ENCODE measurements at regions not wholly inside any gene's neighbourhood (a gene's known extent, or its start where the extent isn't known, plus 50 kb on each side); places are given as distances from the start of the nearest gene placed in this dataset.
"Not testable (repeated sequence)": the region's sequence is repeated elsewhere in the genome, so short reads cannot be mapped to it uniquely, and the experiment has no call there.

DNA sequence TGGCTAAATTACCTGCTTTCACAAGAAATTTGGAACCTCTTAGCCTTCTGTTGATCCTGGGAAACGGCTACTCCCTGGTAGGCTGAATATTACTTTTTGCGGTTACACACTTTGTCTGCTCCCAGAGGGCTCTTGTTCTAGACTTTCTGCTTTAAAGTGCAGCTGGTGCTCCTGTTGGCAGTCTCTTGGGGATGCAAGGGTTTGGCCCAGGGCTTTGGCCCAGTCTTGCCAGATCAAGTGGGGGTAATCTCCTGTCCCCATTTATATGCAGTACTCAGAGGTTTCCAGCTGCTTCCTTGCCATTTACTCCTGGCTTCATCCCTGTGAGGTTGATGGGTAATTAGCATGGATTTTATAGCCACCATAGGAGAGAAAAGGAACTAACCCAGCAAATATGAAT is 558.2 kb upstream of the MIS18BP1 start:
- H3K27me3 ChIP-seq (ENCODE audit: low read length): no peaks in the 10 kb centered on the region
- H4K20me1 ChIP-seq (ENCODE audit: insufficient read depth, low read depth, low read length): no peaks in the 10 kb centered on the region
- no peaks in the 10 kb centered on the region for H3K36me3 ChIP-seq (ENCODE audit: insufficient read depth, low read length)
- no peaks in the 10 kb centered on the region for H3K79me2 ChIP-seq (ENCODE audit: low read length)
- H3K9me3 ChIP-seq (ENCODE audit: low read length): peaks cover 41% of the 10 kb centered on the region
- H2AFZ ChIP-seq (ENCODE audit: low read length): no peak overlapping the region
- no peak overlapping the region for H3K27ac ChIP-seq (ENCODE audit: low read length)
- no peaks in the 10 kb centered on the region for H3K4me1 ChIP-seq (ENCODE audit: low read length)
- no peak for DNase-seq
- no peak overlapping the region for H3K4me2 ChIP-seq (ENCODE audit: low read depth, low read length, poor library complexity, severe bottlenecking)
- H3K9ac ChIP-seq (ENCODE audit: low read length): no peak overlapping the region
- H3K4me3 ChIP-seq (ENCODE audit: low read length): no peak overlapping the region
- H3K9me2 ChIP-seq (replicated peaks; ENCODE audit: insufficient read depth, low read length): no peaks in the 10 kb centered on the region

GRCh38 chr14:45810152-45810872 is 557.3 kb upstream of the MIS18BP1 start:
- no peaks in the 10 kb centered on the region for H3K79me2 ChIP-seq (ENCODE audit: low read length)
- no peaks in the 10 kb centered on the region for H3K4me1 ChIP-seq (ENCODE audit: low read length)
- H3K27me3 ChIP-seq (ENCODE audit: low read length): no peaks in the 10 kb centered on the region
- no peaks in the 10 kb centered on the region for H3K36me3 ChIP-seq (ENCODE audit: insufficient read depth, low read length)
- no peak overlapping the region for H2AFZ ChIP-seq (ENCODE audit: low read length)
- H3K9me2 ChIP-seq (replicated peaks; ENCODE audit: insufficient read depth, low read length): no peaks in the 10 kb centered on the region
- peaks cover 37% of the 10 kb centered on the region for H3K9me3 ChIP-seq (ENCODE audit: low read length)
- H3K4me3 ChIP-seq (ENCODE audit: low read length): no peak overlapping the region
- H3K9ac ChIP-seq (ENCODE audit: low read length): no peak overlapping the region
- no peak overlapping the region for H3K27ac ChIP-seq (ENCODE audit: low read length)
- DNase-seq: no peak
- H4K20me1 ChIP-seq (ENCODE audit: insufficient read depth, low read depth, low read length): no peaks in the 10 kb centered on the region
- H3K4me2 ChIP-seq (ENCODE audit: low read depth, low read length, poor library complexity, severe bottlenecking): no peak overlapping the region

DNA sequence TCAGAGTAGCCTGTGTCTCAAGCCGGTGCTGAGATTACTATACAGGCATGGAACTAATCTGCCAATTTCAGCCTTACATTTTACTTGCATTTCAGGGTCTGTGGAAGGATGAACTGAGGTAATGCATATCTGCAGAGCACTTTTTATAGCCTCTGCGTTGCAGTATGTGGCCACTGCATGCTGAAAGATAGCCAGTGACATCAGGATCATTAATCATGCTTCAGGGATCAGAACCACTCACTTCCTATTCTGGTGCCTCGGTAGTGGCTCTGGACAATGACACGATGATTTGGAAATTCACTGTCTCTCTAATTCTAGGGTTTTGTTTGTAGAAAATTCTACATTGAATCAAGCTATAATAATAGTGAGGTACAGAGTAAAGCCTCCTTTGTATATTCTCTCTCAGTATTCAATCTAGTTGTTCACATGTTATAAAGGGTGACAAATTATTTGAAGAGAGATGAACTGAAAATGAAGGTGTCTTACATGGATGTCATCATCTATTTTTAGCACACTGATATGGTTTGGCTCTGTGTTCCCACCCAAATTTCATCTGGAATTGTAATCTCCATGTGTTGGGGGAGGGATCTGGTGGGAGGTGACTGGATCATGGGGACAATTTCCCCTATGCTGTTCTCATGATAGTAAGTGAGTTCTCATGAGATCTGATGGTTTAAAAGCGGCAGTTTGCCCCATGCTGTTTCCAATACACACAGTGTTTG is 554.3 kb upstream of the MIS18BP1 start:
- Histone ChIP-seq H2AFZ (ENCODE audit: low read length) (no peak overlapping the region), H3K4me2 (ENCODE audit: low read depth, low read length, poor library complexity, severe bottlenecking) (no peak overlapping the region), H3K27me3 (ENCODE audit: low read length) (no peaks in the 10 kb centered on the region), H3K79me2 (ENCODE audit: low read length) (no peaks in the 10 kb centered on the region), H3K9ac (ENCODE audit: low read length) (no peak overlapping the region), H3K27ac (ENCODE audit: low read length) (no peak overlapping the region), H4K20me1 (ENCODE audit: insufficient read depth, low read depth, low read length) (no peaks in the 10 kb centered on the region), H3K9me3 (ENCODE audit: low read length) (peaks cover 21% of the 10 kb centered on the region), H3K4me1 (ENCODE audit: low read length) (no peaks in the 10 kb centered on the region), H3K36me3 (ENCODE audit: insufficient read depth, low read length) (no peaks in the 10 kb centered on the region), H3K4me3 (ENCODE audit: low read length) (no peak overlapping the region), H3K9me2 (replicated peaks; ENCODE audit: insufficient read depth, low read length) (no peaks in the 10 kb centered on the region)
- DNase-seq: no peak

DNA sequence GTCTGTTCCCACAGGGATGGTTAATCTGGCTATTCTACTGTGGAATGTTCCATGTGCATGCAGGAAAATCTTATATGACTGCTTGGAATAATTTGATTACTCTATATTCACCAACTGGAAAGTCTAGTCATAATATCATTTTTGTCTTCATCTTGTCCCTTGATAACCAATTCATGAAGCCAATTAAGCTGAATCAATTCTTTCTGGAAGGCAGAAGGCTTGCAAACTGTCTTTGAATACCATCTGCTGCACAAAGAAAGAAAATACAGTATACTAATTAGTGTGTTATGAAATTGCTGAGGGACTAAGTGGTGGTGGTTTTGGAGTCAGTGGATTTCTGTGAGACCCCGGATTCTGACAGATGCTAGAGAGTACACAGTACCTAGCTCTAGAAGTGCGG is 546.5 kb upstream of the MIS18BP1 start:
- H4K20me1 ChIP-seq (ENCODE audit: insufficient read depth, low read depth, low read length): no peaks in the 10 kb centered on the region
- peaks cover 34% of the 10 kb centered on the region for H3K9me3 ChIP-seq (ENCODE audit: low read length)
- H3K4me2 ChIP-seq (ENCODE audit: low read depth, low read length, poor library complexity, severe bottlenecking): no peak overlapping the region
- H3K36me3 ChIP-seq (ENCODE audit: insufficient read depth, low read length): no peaks in the 10 kb centered on the region
- H3K4me1 ChIP-seq (ENCODE audit: low read length): no peaks in the 10 kb centered on the region
- H3K4me3 ChIP-seq (ENCODE audit: low read length): no peak overlapping the region
- no peak overlapping the region for H3K9ac ChIP-seq (ENCODE audit: low read length)
- no peaks in the 10 kb centered on the region for H3K79me2 ChIP-seq (ENCODE audit: low read length)
- DNase-seq: no peak
- H3K27me3 ChIP-seq (ENCODE audit: low read length): no peaks in the 10 kb centered on the region
- H2AFZ ChIP-seq (ENCODE audit: low read length): no peak overlapping the region
- no peak overlapping the region for H3K27ac ChIP-seq (ENCODE audit: low read length)
- no peaks in the 10 kb centered on the region for H3K9me2 ChIP-seq (replicated peaks; ENCODE audit: insufficient read depth, low read length)

DNA sequence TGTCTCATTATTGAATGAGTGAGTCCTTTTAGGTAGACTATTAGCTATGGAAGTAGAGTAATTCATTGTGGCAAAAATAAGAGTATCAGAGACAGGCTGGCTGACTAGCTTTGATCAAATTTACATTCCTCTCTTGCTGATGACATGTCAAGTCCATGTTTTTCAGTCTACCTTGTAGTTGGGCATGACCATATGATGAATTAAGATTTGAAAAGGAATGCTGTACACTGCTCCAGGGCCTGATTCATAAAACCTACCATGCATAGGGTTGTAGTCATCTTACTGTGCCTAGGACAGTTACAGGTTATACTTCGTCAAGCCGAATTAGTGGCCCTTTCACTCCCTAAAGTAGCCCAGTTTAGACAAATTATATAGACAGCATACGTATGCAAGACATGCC is 545.7 kb upstream of the MIS18BP1 start:
- no peak overlapping the region for H3K4me3 ChIP-seq (ENCODE audit: low read length)
- H3K27me3 ChIP-seq (ENCODE audit: low read length): no peaks in the 10 kb centered on the region

DNA sequence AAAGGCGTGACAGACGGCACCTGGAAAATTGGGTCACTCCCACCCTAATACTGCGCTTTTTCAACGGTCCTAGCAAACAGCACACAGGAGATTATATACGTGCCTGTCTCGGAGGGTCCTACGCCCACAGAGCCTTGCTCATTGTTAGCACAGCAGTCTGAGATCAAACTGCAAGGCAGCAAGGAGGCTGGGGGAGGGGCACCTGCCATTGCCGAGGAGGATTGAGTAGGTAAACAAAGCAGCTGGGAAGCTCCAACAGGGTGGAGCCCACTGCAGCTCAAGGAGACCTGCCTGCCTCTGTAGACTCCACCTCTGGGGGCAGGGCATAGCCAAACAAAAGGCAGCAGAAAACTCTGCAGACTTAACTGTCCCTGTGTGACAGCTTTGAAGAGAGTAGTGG is 543.0 kb upstream of the MIS18BP1 start:
- not testable (repeated sequence) for H2AFZ ChIP-seq (ENCODE audit: low read length); H3K9ac ChIP-seq (ENCODE audit: low read length); H3K79me2 ChIP-seq (ENCODE audit: low read length); H3K36me3 ChIP-seq (ENCODE audit: insufficient read depth, low read length); H3K27ac ChIP-seq (ENCODE audit: low read length); H4K20me1 ChIP-seq (ENCODE audit: insufficient read depth, low read depth, low read length); H3K9me2 ChIP-seq (replicated peaks; ENCODE audit: insufficient read depth, low read length); H3K27me3 ChIP-seq (ENCODE audit: low read length); H3K4me2 ChIP-seq (ENCODE audit: low read depth, low read length, poor library complexity, severe bottlenecking); H3K4me3 ChIP-seq (ENCODE audit: low read length); H3K4me1 ChIP-seq (ENCODE audit: low read length); DNase-seq
- peaks cover 47% of the 10 kb centered on the region for H3K9me3 ChIP-seq (ENCODE audit: low read length)

More for the DNA sequence above, 545.7 kb upstream of the MIS18BP1 start:
- Histone ChIP-seq H3K9me2 (replicated peaks; ENCODE audit: insufficient read depth, low read length) (no peaks in the 10 kb centered on the region), H3K9ac (ENCODE audit: low read length) (no peak overlapping the region), H3K9me3 (ENCODE audit: low read length) (peaks cover 39% of the 10 kb centered on the region), H3K79me2 (ENCODE audit: low read length) (no peaks in the 10 kb centered on the region), H4K20me1 (ENCODE audit: insufficient read depth, low read depth, low read length) (no peaks in the 10 kb centered on the region), H3K4me1 (ENCODE audit: low read length) (no peaks in the 10 kb centered on the region), H2AFZ (ENCODE audit: low read length) (no peak overlapping the region), H3K27ac (ENCODE audit: low read length) (no peak overlapping the region), H3K36me3 (ENCODE audit: insufficient read depth, low read length) (no peaks in the 10 kb centered on the region), H3K4me2 (ENCODE audit: low read depth, low read length, poor library complexity, severe bottlenecking) (no peak overlapping the region)
- no peak for DNase-seq

DNA sequence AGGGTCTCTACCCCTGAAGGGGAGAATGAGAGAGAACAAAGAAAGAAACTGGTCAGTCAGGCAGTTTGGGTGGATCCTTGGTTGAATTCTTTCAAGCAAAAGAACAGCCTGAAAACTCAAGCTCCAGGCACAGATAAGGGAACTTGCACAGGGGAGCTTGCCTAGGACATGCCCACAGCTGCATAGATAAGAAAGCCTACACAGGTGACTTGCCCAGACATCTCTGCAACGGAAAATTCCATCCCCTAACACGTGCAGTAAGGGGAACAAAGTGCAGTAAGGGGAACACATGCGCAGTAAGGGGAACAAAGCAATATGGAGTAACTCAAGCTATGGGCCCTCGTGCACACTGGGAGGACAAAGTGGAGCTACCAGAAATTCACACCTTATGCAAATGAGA is 540.1 kb upstream of the MIS18BP1 start:
- Histone ChIP-seq H3K9ac (ENCODE audit: low read length) (no peak overlapping the region), H3K27me3 (ENCODE audit: low read length) (no peaks in the 10 kb centered on the region), H3K36me3 (ENCODE audit: insufficient read depth, low read length) (no peaks in the 10 kb centered on the region), H2AFZ (ENCODE audit: low read length) (no peak overlapping the region), H3K4me3 (ENCODE audit: low read length) (no peak overlapping the region), H3K9me3 (ENCODE audit: low read length) (peaks cover 45% of the 10 kb centered on the region), H3K4me1 (ENCODE audit: low read length) (no peaks in the 10 kb centered on the region), H3K27ac (ENCODE audit: low read length) (no peak overlapping the region), H3K9me2 (replicated peaks; ENCODE audit: insufficient read depth, low read length) (no peaks in the 10 kb centered on the region), H3K4me2 (ENCODE audit: low read depth, low read length, poor library complexity, severe bottlenecking) (no peak overlapping the region), H4K20me1 (ENCODE audit: insufficient read depth, low read depth, low read length) (no peaks in the 10 kb centered on the region), H3K79me2 (ENCODE audit: low read length) (no peaks in the 10 kb centered on the region)
- no peak for DNase-seq

GRCh38 chr14:45790293-45790692 is 537.3 kb upstream of the MIS18BP1 start:
- H4K20me1 ChIP-seq (ENCODE audit: insufficient read depth, low read depth, low read length): no peaks in the 10 kb centered on the region
- DNase-seq: no peak

More at GRCh38 chr14:45790293-45790692, 537.3 kb upstream of the MIS18BP1 start:
- Histone ChIP-seq H3K4me3 (ENCODE audit: low read length) (no peak overlapping the region), H3K36me3 (ENCODE audit: insufficient read depth, low read length) (no peaks in the 10 kb centered on the region), H3K4me2 (ENCODE audit: low read depth, low read length, poor library complexity, severe bottlenecking) (no peak overlapping the region), H3K4me1 (ENCODE audit: low read length) (no peaks in the 10 kb centered on the region), H3K9ac (ENCODE audit: low read length) (no peak overlapping the region), H3K79me2 (ENCODE audit: low read length) (no peaks in the 10 kb centered on the region), H3K9me3 (ENCODE audit: low read length) (peaks cover 50% of the 10 kb centered on the region), H3K9me2 (replicated peaks; ENCODE audit: insufficient read depth, low read length) (no peaks in the 10 kb centered on the region), H2AFZ (ENCODE audit: low read length) (no peak overlapping the region), H3K27me3 (ENCODE audit: low read length) (no peaks in the 10 kb centered on the region), H3K27ac (ENCODE audit: low read length) (no peak overlapping the region)
